ENCODE measurements at regions not wholly inside any gene's neighbourhood (a gene's known extent, or its start where the extent isn't known, plus 50 kb on each side); places are given as distances from the start of the nearest gene placed in this dataset.

GRCh38 chr20:12269579-12269978 is 351.9 kb downstream of the BTBD3 start:
- DNase-seq (ENCODE audit: low read depth in 1 of 2, low spot score in 2 of 2) (no peak), FAIRE-seq (no peak)
- Histone ChIP-seq H3K27me3 (replicated peaks in 1 of 4; ENCODE audit: control insufficient read depth in 3 of 4, extremely low read depth in 1 of 4, insufficient read depth in 3 of 4, low read length in 3 of 4) (no peaks in the 10 kb centered on the region), H2BK15ac (ENCODE audit: low read length) (no peak overlapping the region), H2AK5ac (ENCODE audit: low read depth, low read length) (no peak overlapping the region), H3K36me3 (ENCODE audit: control insufficient read depth in 2 of 4, insufficient read depth in 4 of 4, low read length in 3 of 4) (no peaks in the 10 kb centered on the region), H3K18ac (ENCODE audit: extremely low read depth, low read length) (no peak overlapping the region), H3K79me2 (ENCODE audit: control insufficient read depth in 1 of 2, insufficient read depth in 2 of 2, low read length in 2 of 2) (no peaks in the 10 kb centered on the region), H3K14ac (ENCODE audit: insufficient read length) (no peak overlapping the region), H3K23me2 (ENCODE audit: low read depth, low read length) (no peaks in the 10 kb centered on the region), H3K9me3 (ENCODE audit: insufficient read depth in 2 of 2, low read depth in 1 of 2, low read length in 1 of 2) (no peaks in the 10 kb centered on the region), H3K23ac (ENCODE audit: insufficient read length) (no peak overlapping the region), H4K91ac (replicated peaks; ENCODE audit: insufficient read length, low read length) (no peak overlapping the region), H2BK5ac (ENCODE audit: low read depth, low read length) (no peak overlapping the region), H3K4me1 (replicated peaks in 1 of 4; ENCODE audit: control insufficient read depth in 3 of 4, insufficient read depth in 4 of 4, low read length in 3 of 4) (no peaks in the 10 kb centered on the region), H3K4me2 (ENCODE audit: insufficient read depth in 1 of 2, low read depth in 2 of 2, low read length in 2 of 2) (no peak overlapping the region), H3K4me3 (ENCODE audit: extremely low read depth in 1 of 4, insufficient read depth in 2 of 4, low read depth in 3 of 4, low read length in 4 of 4) (no peak overlapping the region), H4K5ac (ENCODE audit: insufficient read length, low read depth, low read length) (no peak overlapping the region), H3K79me1 (ENCODE audit: low read depth, low read length) (no peaks in the 10 kb centered on the region), H4K8ac (ENCODE audit: extremely low read depth, insufficient read depth, low read length) (no peak overlapping the region), H4K20me1 (replicated peaks in 1 of 2; ENCODE audit: control insufficient read depth in 1 of 2, insufficient read depth in 2 of 2, low read length in 2 of 2) (no peaks in the 10 kb centered on the region), H2BK120ac (replicated peaks; ENCODE audit: low read depth, low read length) (no peak overlapping the region), H2BK20ac (ENCODE audit: low read length) (no peak overlapping the region), H2AFZ (ENCODE audit: low read length) (no peak overlapping the region), H2BK12ac (ENCODE audit: low read depth, low read length) (no peak overlapping the region), H3K4ac (replicated peaks; ENCODE audit: insufficient read length, low read depth, low read length) (no peak overlapping the region), H3K9ac (replicated peaks in 1 of 4; ENCODE audit: extremely low read depth in 1 of 4, low read depth in 3 of 4, low read length in 3 of 4) (no peak overlapping the region), H3K56ac (replicated peaks; ENCODE audit: insufficient read length, low read depth, low read length) (no peak overlapping the region), H3K27ac (ENCODE audit: low read depth, low read length) (no peak overlapping the region)
- 87% methylated on average over 6 of the region's 6 CpGs; no CpG with 5 or more reads in 1 of the 2 experiments for WGBS, 2 experiments (ENCODE audit: extremely low coverage in 1 of 2, insufficient coverage in 1 of 2, insufficient read length in 1 of 2, insufficient replicate concordance in 2 of 2, low coverage in 1 of 2, low lambda C conversion rate in 2 of 2, missing lambda C conversion rate in 1 of 2)
- CTCF ChIA-PET (ENCODE audit: partially characterized antibody) = no interaction called here
- POLR2A ChIA-PET (ENCODE audit: partially characterized antibody) = no interaction called here
- no peak for TF ChIP-seq SUZ12 (IDR thresholded peaks at IDR 0.05; ENCODE audit: low read length)
- TF ChIP-seq FOSL1 (IDR thresholded peaks at IDR 0.05; ENCODE audit: insufficient read depth, low read depth, low read length) = no peak
- TF ChIP-seq KDM1A (IDR thresholded peaks at IDR 0.05; ENCODE audit: borderline replicate concordance, low read length) = no peak
- no peak for TF ChIP-seq TEAD4 (IDR thresholded peaks at IDR 0.05; ENCODE audit: low read depth, low read length)
- TF ChIP-seq HDAC6 (IDR thresholded peaks at IDR 0.05; ENCODE audit: low read depth, low read length) = no peak
- TF ChIP-seq SAP30 (IDR thresholded peaks at IDR 0.05; ENCODE audit: insufficient read depth, insufficient replicate concordance, low read length) = no peak
- TF ChIP-seq TAF7 (optimal IDR thresholded peaks at IDR 0.05; ENCODE audit: borderline replicate concordance, low read depth, low read length) = no peak
- TF ChIP-seq EZH2 (IDR thresholded peaks at IDR 0.05; ENCODE audit: low read depth, low read length, severe bottlenecking) = no peak
- no peak for TF ChIP-seq CHD1 (IDR thresholded peaks at IDR 0.05; ENCODE audit: low read depth, low read length)
- no peak for TF ChIP-seq TAF1 (IDR thresholded peaks at IDR 0.05; ENCODE audit: low read depth, low read length)
- TF ChIP-seq CTCF (IDR thresholded peaks at IDR 0.05; ENCODE audit: control extremely low read depth in 1 of 3, insufficient read depth in 1 of 3, low read depth in 1 of 3, low read length in 3 of 3) = no peak
- no peak for TF ChIP-seq SRF (IDR thresholded peaks at IDR 0.05; ENCODE audit: low read depth, low read length)

Measured in H1 (cell line).